NCI-H2227 (cell line): ENCODE measurements at regions not wholly inside any gene's neighbourhood (a gene's known extent, or its start where the extent isn't known, plus 50 kb on each side); places are given as distances from the start of the nearest gene placed in this dataset.
"Not testable (repeated sequence)": the region's sequence is repeated elsewhere in the genome, so short reads cannot be mapped to it uniquely, and the experiment has no call there.

Experiments
- DNase-seq: peaks from one replicate; lab custom pipeline; 2025; ENCODE audit not compliant: unreplicated experiment; lab: John Stamatoyannopoulos, UW

GRCh38 chr5:26563979-26564378 is 474.4 kb downstream of the CDH9 start:
- DNase-seq, result no peak

- DNase-seq, result peak; percentile 4
Measured at GRCh38 chr5:26553079-26553478, 485.3 kb downstream of the CDH9 start.

- DNase-seq, result no peak
Measured at GRCh38 chr5:26543987-26544386, 494.4 kb downstream of the CDH9 start.

GRCh38 chr5:26538226-26538625 is 500.2 kb downstream of the CDH9 start:
- no peak for DNase-seq

- DNase-seq, result no peak
Measured at GRCh38 chr5:26535215-26535614, 503.2 kb downstream of the CDH9 start.

GRCh38 chr5:26530305-26530704 is 508.1 kb downstream of the CDH9 start:
- no peak for DNase-seq

GRCh38 chr5:26519245-26519644 is 519.1 kb downstream of the CDH9 start:
- DNase-seq, result no peak

- DNase-seq, result no peak
Measured at GRCh38 chr5:26518065-26518464, 520.3 kb downstream of the CDH9 start.

GRCh38 chr5:26498972-26499371 is 539.4 kb downstream of the CDH9 start:
- DNase-seq, result no peak

GRCh38 chr5:26495437-26495836 is 542.9 kb downstream of the CDH9 start:
- no peak for DNase-seq

GRCh38 chr5:26492906-26493459 is 545.4 kb downstream of the CDH9 start:
- no peak for DNase-seq

GRCh38 chr5:26487553-26487952 is 550.8 kb downstream of the CDH9 start:
- no peak for DNase-seq

GRCh38 chr5:26486631-26487030 is 551.8 kb downstream of the CDH9 start:
- no peak for DNase-seq

- DNase-seq, result not testable (repeated sequence)
Measured at GRCh38 chr5:26485146-26485860, 553.1 kb downstream of the CDH9 start.

- no peak for DNase-seq
Measured at GRCh38 chr5:26482810-26483375, 555.5 kb downstream of the CDH9 start.

GRCh38 chr5:26482076-26482809 is 556.1 kb downstream of the CDH9 start:
- DNase-seq, result no peak

- DNase-seq, result no peak
Measured at GRCh38 chr5:26470439-26470838, 567.9 kb downstream of the CDH9 start.

GRCh38 chr5:26439121-26439520 is 599.3 kb downstream of the CDH9 start:
- no peak for DNase-seq

- DNase-seq, result no peak
Measured at GRCh38 chr5:26434688-26435087, 603.7 kb downstream of the CDH9 start.

GRCh38 chr5:26432386-26432785 is 606.0 kb downstream of the CDH9 start:
- no peak for DNase-seq

- no peak for DNase-seq
Measured at GRCh38 chr5:26430323-26430722, 608.1 kb downstream of the CDH9 start.

GRCh38 chr5:26427281-26427680 is 611.1 kb downstream of the CDH9 start:
- no peak for DNase-seq
